HCT116 (cell line): ENCODE measurements at regions not wholly inside any gene's neighbourhood (a gene's known extent, or its start where the extent isn't known, plus 50 kb on each side); places are given as distances from the start of the nearest gene placed in this dataset.

ENCODE experiments used
- CEBPB ChIP-seq: IDR thresholded peaks from 2 replicates; pipeline ENCODE4 v1.6.1; 2012; ENCODE audit warnings: low read depth
- CTCF ChIP-seq, 3 experiments: fragments of 200-600 bp in 1 of 3; sonication (generic) in 1 of 3; IDR thresholded peaks in 2 of 3; conservative IDR thresholded peaks in 1 of 3; 2 replicates each; pipeline ENCODE4 v1.5.1; 2012 to 2017; ENCODE audit warnings: low read depth in 2 of 3, low read length in 2 of 3, antibody characterized with exemption in 1 of 3, borderline replicate concordance in 1 of 3, control low read depth in 1 of 3, mild to moderate bottlenecking in 1 of 3, mixed read lengths in 1 of 3, mixed run types in 1 of 3, moderate library complexity in 1 of 3; ENCODE audit not compliant: insufficient read depth in 1 of 3
- EZH2 ChIP-seq: fragments of 200-600 bp; sonication (generic); IDR thresholded peaks from 2 replicates; pipeline ENCODE4 v1.6.1; 2017; ENCODE audit warnings: antibody characterized with exemption, mixed run types
- POLR2A ChIP-seq: IDR thresholded peaks from 2 replicates; pipeline ENCODE4 v1.7.0; 2011; ENCODE audit warnings: borderline replicate concordance; ENCODE audit not compliant: insufficient read depth, insufficient read length; ENCODE audit errors: extremely low read depth
- POLR2AphosphoS5 ChIP-seq: IDR thresholded peaks from 2 replicates; pipeline ENCODE4 v1.6.1; 2011; ENCODE audit warnings: mild to moderate bottlenecking, low read depth, low read length, moderate library complexity
- RAD21 ChIP-seq: IDR thresholded peaks from 2 replicates; pipeline ENCODE4 v1.6.1; 2012; ENCODE audit warnings: low read depth, mild to moderate bottlenecking
- YY1 ChIP-seq: IDR thresholded peaks from 2 replicates; pipeline ENCODE4 v1.6.1; 2011; ENCODE audit warnings: low read length, low read depth, moderate library complexity, mild to moderate bottlenecking; ENCODE audit not compliant: insufficient replicate concordance; ENCODE audit errors: extremely low read depth
- TF ChIP-seq, protein P1 (sequence below): IDR thresholded peaks from 2 replicates; pipeline ENCODE4 v1.6.1; 2012; ENCODE audit warnings: low read depth

DNA sequence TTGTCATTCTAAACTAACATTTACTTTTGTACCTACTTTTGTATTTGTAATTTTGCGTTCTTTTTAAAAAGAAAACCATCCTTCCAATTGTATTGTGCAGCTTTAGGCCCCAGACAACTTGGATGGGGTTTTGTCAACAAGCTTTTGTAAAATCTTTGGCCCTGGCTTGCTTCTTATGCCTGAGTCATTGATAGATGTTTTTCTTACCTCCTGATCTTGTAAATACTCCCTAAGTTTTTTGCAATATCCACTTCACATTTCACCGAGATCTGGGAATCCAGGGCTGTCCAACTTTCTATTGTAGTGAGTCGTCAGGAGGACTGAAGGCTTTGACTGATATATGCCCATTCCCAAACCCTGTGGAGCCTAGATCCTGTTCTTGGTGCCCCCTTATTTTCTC is 126.9 kb upstream of the GUCY1A1 start:
- no peak for TF ChIP-seq CTCF (IDR thresholded peaks at IDR 0.05 in 2 of 3, conservative IDR thresholded peaks at IDR 0.05 in 1 of 3; ENCODE audit: borderline replicate concordance in 1 of 3, insufficient read depth in 1 of 3, low read depth in 2 of 3, low read length in 2 of 3)
- TF ChIP-seq POLR2A, result no peak
- TF ChIP-seq CEBPB, result no peak
- no peak for TF ChIP-seq RAD21
- no peak for TF ChIP-seq EZH2
- TF ChIP-seq POLR2AphosphoS5, result no peak
- TF ChIP-seq, protein P1, sequence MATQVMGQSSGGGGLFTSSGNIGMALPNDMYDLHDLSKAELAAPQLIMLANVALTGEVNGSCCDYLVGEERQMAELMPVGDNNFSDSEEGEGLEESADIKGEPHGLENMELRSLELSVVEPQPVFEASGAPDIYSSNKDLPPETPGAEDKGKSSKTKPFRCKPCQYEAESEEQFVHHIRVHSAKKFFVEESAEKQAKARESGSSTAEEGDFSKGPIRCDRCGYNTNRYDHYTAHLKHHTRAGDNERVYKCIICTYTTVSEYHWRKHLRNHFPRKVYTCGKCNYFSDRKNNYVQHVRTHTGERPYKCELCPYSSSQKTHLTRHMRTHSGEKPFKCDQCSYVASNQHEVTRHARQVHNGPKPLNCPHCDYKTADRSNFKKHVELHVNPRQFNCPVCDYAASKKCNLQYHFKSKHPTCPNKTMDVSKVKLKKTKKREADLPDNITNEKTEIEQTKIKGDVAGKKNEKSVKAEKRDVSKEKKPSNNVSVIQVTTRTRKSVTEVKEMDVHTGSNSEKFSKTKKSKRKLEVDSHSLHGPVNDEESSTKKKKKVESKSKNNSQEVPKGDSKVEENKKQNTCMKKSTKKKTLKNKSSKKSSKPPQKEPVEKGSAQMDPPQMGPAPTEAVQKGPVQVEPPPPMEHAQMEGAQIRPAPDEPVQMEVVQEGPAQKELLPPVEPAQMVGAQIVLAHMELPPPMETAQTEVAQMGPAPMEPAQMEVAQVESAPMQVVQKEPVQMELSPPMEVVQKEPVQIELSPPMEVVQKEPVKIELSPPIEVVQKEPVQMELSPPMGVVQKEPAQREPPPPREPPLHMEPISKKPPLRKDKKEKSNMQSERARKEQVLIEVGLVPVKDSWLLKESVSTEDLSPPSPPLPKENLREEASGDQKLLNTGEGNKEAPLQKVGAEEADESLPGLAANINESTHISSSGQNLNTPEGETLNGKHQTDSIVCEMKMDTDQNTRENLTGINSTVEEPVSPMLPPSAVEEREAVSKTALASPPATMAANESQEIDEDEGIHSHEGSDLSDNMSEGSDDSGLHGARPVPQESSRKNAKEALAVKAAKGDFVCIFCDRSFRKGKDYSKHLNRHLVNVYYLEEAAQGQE, result no peak
- no peak for TF ChIP-seq YY1
